ENCODE measurements at regions not wholly inside any gene's neighbourhood (a gene's known extent, or its start where the extent isn't known, plus 50 kb on each side); places are given as distances from the start of the nearest gene placed in this dataset.

- no peak for DNase-seq
These were observed 274.5 kb upstream of the NOCT start for GRCh38 chr4:138740816-138741745.

GRCh38 chr4:138736362-138736761 lies 279.2 kb upstream of the NOCT start:
- DNase-seq: no peak

GRCh38 chr4:138734746-138735145 lies 280.8 kb upstream of the NOCT start:
- DNase-seq: peak in 1 of 2 experiments; percentile 21

- no peak for DNase-seq
These were observed 287.0 kb upstream of the NOCT start for GRCh38 chr4:138728566-138728965.

- DNase-seq: no peak
These were observed 287.9 kb upstream of the NOCT start for GRCh38 chr4:138727731-138728130.

GRCh38 chr4:138724530-138724929 lies 291.1 kb upstream of the NOCT start:
- peak in 1 of 2 experiments; percentile 34 for DNase-seq

GRCh38 chr4:138716559-138717335 lies 298.8 kb upstream of the NOCT start:
- no peak for DNase-seq

- no peak for DNase-seq
These were observed 305.3 kb upstream of the NOCT start for GRCh38 chr4:138710297-138710696.

GRCh38 chr4:138709859-138710258 lies 305.7 kb upstream of the NOCT start:
- DNase-seq: no peak

GRCh38 chr4:138707746-138708677 lies 307.6 kb upstream of the NOCT start:
- DNase-seq: no peak

- no peak for DNase-seq
These were observed 309.4 kb upstream of the NOCT start for GRCh38 chr4:138706201-138706600.

- DNase-seq: no peak
These were observed 313.3 kb upstream of the NOCT start for GRCh38 chr4:138702190-138702824.

- DNase-seq: no peak
These were observed 316.9 kb upstream of the NOCT start for GRCh38 chr4:138698641-138699040.

GRCh38 chr4:138697851-138698250 lies 317.7 kb upstream of the NOCT start:
- no peak for DNase-seq

- no peak for DNase-seq
These were observed 318.8 kb upstream of the NOCT start for GRCh38 chr4:138696771-138697170.

- DNase-seq: no peak
These were observed 319.5 kb upstream of the NOCT start for GRCh38 chr4:138696058-138696457.

GRCh38 chr4:138693526-138693925 lies 322.1 kb upstream of the NOCT start:
- DNase-seq: no peak

- DNase-seq: no peak
These were observed 323.2 kb upstream of the NOCT start for GRCh38 chr4:138692411-138692810.

GRCh38 chr4:138689593-138689992 lies 326.0 kb upstream of the NOCT start:
- DNase-seq: no peak

GRCh38 chr4:138689187-138689586 lies 326.4 kb upstream of the NOCT start:
- DNase-seq: no peak

GRCh38 chr4:138688408-138689085 lies 327.0 kb upstream of the NOCT start:
- no peak for DNase-seq
